ENCODE measurements at regions not wholly inside any gene's neighbourhood (a gene's known extent, or its start where the extent isn't known, plus 50 kb on each side); places are given as distances from the start of the nearest gene placed in this dataset.
"Not testable (repeated sequence)": the region's sequence is repeated elsewhere in the genome, so short reads cannot be mapped to it uniquely, and the experiment has no call there.

DNA sequence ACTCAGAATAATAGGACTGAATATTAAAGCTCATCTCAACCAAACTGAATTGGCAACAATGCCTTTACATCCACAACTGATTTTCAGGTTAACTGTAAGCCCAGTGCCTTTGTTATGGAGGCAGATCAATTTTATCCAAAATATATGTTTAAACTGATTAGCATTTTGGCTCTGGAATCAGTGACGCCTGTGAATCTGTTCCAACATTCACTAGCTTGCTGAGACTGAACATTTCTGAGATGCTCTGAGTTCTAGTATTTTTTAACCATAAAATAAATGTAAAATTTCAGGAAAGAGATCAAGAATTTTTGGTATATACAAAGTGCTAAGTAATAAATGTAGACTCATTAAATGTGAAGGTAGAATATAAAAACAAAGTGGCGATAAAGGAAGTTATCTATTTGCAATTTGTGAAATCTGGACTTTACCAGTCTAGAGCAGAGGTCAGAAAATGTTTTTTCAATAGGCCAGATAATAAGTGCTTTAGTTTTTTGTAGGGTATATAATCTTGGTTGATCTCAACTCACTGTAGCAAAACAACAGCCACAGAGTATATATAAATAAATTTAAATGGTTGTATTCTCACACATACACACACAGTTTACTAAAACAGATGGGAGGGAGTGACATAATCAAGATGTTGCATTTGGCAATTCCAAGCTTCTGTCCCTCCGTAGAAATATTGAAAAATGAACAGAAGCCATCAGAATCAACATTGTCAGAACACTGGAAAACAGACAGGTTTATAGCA, 560.3 kb downstream of the ZWINT start:
- 42 to 51% methylated on average over 3 of the region's 3 CpGs for WGBS, 2 donors (ENCODE audit: low coverage in 1 of 2)
- DNase-seq: no peak
- Histone ChIP-seq H3K4me3 (no peak overlapping the region), H3K27ac (no peak overlapping the region), H3K36me3 (no peaks in the 10 kb centered on the region), H3K4me1 (no peaks in the 10 kb centered on the region), H3K9me3 (no peaks in the 10 kb centered on the region), H3K27me3 (no peaks in the 10 kb centered on the region)
- no peak for TF ChIP-seq POLR2AphosphoS5 (IDR thresholded peaks at IDR 0.05)
- TF ChIP-seq, protein P1, sequence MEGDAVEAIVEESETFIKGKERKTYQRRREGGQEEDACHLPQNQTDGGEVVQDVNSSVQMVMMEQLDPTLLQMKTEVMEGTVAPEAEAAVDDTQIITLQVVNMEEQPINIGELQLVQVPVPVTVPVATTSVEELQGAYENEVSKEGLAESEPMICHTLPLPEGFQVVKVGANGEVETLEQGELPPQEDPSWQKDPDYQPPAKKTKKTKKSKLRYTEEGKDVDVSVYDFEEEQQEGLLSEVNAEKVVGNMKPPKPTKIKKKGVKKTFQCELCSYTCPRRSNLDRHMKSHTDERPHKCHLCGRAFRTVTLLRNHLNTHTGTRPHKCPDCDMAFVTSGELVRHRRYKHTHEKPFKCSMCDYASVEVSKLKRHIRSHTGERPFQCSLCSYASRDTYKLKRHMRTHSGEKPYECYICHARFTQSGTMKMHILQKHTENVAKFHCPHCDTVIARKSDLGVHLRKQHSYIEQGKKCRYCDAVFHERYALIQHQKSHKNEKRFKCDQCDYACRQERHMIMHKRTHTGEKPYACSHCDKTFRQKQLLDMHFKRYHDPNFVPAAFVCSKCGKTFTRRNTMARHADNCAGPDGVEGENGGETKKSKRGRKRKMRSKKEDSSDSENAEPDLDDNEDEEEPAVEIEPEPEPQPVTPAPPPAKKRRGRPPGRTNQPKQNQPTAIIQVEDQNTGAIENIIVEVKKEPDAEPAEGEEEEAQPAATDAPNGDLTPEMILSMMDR (IDR thresholded peaks at IDR 0.05): no peak
- no peak for TF ChIP-seq EP300 (IDR thresholded peaks at IDR 0.05; ENCODE audit: low read depth)
- no peak for TF ChIP-seq POLR2A (IDR thresholded peaks at IDR 0.05)
- intact Hi-C loops (cut with DNase I; ENCODE audit: low total_unique reads): loop anchor here (1.0 kb wide), 1 partner anchor 12 kb away; no protein-coding TSS in a partner anchor
- in situ Hi-C loops (cut with MboI; ENCODE audit: low pct_ligation_motif_present in 1 of 4, low pct_unique_long_range_greater_than_20kb in 1 of 4, low sequenced_read_pairs in 3 of 4): no loop called here

DNA sequence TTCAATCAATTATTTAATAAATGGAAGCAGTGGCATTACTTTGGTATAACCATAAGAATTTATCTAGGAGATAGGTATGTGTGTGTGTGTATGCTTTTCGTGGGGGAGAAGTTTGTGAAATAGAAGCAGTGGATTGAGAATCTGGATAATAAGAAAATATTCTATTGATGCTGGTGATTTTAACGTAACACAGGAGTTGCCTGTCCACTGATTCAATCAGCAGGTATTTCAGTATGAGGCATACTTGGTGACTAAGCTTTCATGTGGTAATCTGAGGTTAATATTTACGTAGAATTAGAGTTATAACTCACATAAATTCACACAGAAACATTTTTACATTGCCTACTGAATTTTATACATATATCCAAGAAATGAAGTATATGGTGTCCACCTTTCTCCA, 568.0 kb downstream of the ZWINT start:
- Histone ChIP-seq H3K36me3 (no peaks in the 10 kb centered on the region), H3K27me3 (no peaks in the 10 kb centered on the region), H3K9me3 (no peaks in the 10 kb centered on the region), H3K4me3 (no peak overlapping the region), H3K4me1 (no peaks in the 10 kb centered on the region), H3K27ac (no peak overlapping the region)
- in situ Hi-C loops (cut with MboI; ENCODE audit: low pct_ligation_motif_present in 1 of 4, low pct_unique_long_range_greater_than_20kb in 1 of 4, low sequenced_read_pairs in 3 of 4) (no loop called here), intact Hi-C loops (cut with DNase I; ENCODE audit: low total_unique reads) (no loop called here)
- 58% methylated on average over 3 of the region's 3 CpGs for WGBS, 2 donors (ENCODE audit: low coverage in 1 of 2)
- TF ChIP-seq POLR2A (IDR thresholded peaks at IDR 0.05) (no peak), POLR2AphosphoS5 (IDR thresholded peaks at IDR 0.05) (no peak), EP300 (IDR thresholded peaks at IDR 0.05; ENCODE audit: low read depth) (no peak)
- TF ChIP-seq, protein P1 (IDR thresholded peaks at IDR 0.05): no peak
- DNase-seq: no peak

DNA sequence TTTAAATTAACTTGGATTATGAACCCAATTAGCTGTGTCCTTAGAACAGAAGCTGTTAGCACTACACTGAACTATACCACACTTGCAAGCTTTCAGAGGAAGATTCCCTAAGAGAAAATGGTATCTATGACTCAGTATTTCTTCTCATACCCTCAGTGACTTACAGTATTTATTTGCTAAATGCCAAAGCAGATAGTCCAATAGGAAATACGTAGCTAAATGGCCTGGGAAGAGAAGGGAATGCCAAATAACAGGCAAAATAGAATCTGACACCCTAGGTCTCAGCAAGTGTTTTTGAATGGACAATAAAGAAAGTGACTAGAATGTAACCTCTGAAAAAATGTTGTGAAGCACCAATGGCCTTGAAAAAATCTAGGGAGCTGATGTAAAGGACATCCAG, 570.8 kb downstream of the ZWINT start:
- H3K4me3 ChIP-seq; DNase-seq; in situ Hi-C loops (cut with MboI; ENCODE audit: low pct_ligation_motif_present in 1 of 4, low pct_unique_long_range_greater_than_20kb in 1 of 4, low sequenced_read_pairs in 3 of 4); intact Hi-C loops (cut with DNase I; ENCODE audit: low total_unique reads); H3K9me3 ChIP-seq; H3K27ac ChIP-seq; H3K36me3 ChIP-seq; H3K4me1 ChIP-seq; H3K27me3 ChIP-seq: not testable (repeated sequence)
- WGBS, 2 donors (ENCODE audit: low coverage in 1 of 2): 52 to 73% methylated on average over 1 of the region's 1 CpG

GRCh38 chr10:55786461-55787050, 574.5 kb downstream of the ZWINT start:
- H3K27me3 ChIP-seq: no peaks in the 10 kb centered on the region
- no peaks in the 10 kb centered on the region for H3K9me3 ChIP-seq
- TF ChIP-seq EP300 (IDR thresholded peaks at IDR 0.05; ENCODE audit: low read depth): no peak
- TF ChIP-seq, protein P1 (IDR thresholded peaks at IDR 0.05): no peak
- TF ChIP-seq POLR2A (IDR thresholded peaks at IDR 0.05): no peak
- no peak for TF ChIP-seq POLR2AphosphoS5 (IDR thresholded peaks at IDR 0.05)
- in situ Hi-C loops (cut with MboI; ENCODE audit: low pct_ligation_motif_present in 1 of 4, low pct_unique_long_range_greater_than_20kb in 1 of 4, low sequenced_read_pairs in 3 of 4) (no loop called here), intact Hi-C loops (cut with DNase I; ENCODE audit: low total_unique reads) (no loop called here)
- no peak overlapping the region for H3K4me3 ChIP-seq
- WGBS, 2 donors (ENCODE audit: low coverage in 1 of 2): 73 to 74% methylated on average over 3 of the region's 3 CpGs
- DNase-seq: no peak
- no peak overlapping the region for H3K27ac ChIP-seq
- no peaks in the 10 kb centered on the region for H3K4me1 ChIP-seq
- no peaks in the 10 kb centered on the region for H3K36me3 ChIP-seq
